Lower leg skin (tissue), 4 donors: ENCODE measurements at regions not wholly inside any gene's neighbourhood (a gene's known extent, or its start where the extent isn't known, plus 50 kb on each side); places are given as distances from the start of the nearest gene placed in this dataset.

Source experiments
- DNase-seq, 2 donors: peaks; one replicate each; pipeline ENCODE4 v3.0.0-alpha.2; 2019; ENCODE audit warnings: low spot score in 2 of 2
- H3K4me3 ChIP-seq: fragments of 200-600 bp; sonication (generic); 2 replicates; pipeline ENCODE4 v1.5.1; 2017; ENCODE audit warnings: mild to moderate bottlenecking, low read depth; ENCODE audit not compliant: poor library complexity, severe bottlenecking
- POLR2A ChIP-seq, 2 donors: fragments of 450-650 bp; IDR thresholded peaks; one replicate each; pipeline ENCODE4 v1.6.1; 2016 to 2017; ENCODE audit warnings: antibody characterized with exemption in 2 of 2, mild to moderate bottlenecking in 1 of 2, moderate library complexity in 1 of 2
- WGBS, 2 donors: methylation state at CpG; one replicate each; pipeline ENCODE4 v1.1.5; 2018; 5-methylcytosine and 5-hydroxymethylcytosine counted together
- intact Hi-C: fragments of 100-400 bp; cut with DNase I; formaldehyde crosslinking; loops from one replicate; pipeline ENCODE4 v1.15.0; 2023; ENCODE audit warnings: low total_unique reads
- TF ChIP-seq, protein P1 (sequence below), 3 donors: fragments of 450-650 bp; IDR thresholded peaks; one replicate each; pipeline ENCODE4 v1.5.1; 2016; ENCODE audit warnings: antibody characterized with exemption in 3 of 3, mild to moderate bottlenecking in 3 of 3, moderate library complexity in 2 of 3

DNA sequence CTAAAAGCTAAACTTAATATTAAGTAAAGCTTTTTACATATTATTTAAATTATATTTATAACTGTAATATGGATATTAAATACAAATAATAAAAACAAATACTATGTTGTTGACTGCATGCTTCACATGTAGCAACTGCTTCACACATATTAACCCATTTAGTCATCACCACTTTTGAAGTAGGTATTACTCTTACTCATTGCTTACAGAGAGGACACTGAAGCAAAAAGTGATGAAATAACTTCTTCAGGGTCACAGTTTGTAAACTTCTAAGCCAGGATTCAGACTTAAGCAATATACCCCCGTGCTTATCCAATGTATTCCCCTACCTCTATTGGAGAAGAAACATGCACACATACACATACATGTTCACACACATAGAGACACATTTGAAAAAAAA lies 166.6 kb downstream of the DKK2 start:
- DNase-seq = no peak
- TF ChIP-seq, protein P1, sequence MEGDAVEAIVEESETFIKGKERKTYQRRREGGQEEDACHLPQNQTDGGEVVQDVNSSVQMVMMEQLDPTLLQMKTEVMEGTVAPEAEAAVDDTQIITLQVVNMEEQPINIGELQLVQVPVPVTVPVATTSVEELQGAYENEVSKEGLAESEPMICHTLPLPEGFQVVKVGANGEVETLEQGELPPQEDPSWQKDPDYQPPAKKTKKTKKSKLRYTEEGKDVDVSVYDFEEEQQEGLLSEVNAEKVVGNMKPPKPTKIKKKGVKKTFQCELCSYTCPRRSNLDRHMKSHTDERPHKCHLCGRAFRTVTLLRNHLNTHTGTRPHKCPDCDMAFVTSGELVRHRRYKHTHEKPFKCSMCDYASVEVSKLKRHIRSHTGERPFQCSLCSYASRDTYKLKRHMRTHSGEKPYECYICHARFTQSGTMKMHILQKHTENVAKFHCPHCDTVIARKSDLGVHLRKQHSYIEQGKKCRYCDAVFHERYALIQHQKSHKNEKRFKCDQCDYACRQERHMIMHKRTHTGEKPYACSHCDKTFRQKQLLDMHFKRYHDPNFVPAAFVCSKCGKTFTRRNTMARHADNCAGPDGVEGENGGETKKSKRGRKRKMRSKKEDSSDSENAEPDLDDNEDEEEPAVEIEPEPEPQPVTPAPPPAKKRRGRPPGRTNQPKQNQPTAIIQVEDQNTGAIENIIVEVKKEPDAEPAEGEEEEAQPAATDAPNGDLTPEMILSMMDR (IDR thresholded peaks at IDR 0.05) = no peak
- TF ChIP-seq POLR2A (IDR thresholded peaks at IDR 0.05) = no peak
- intact Hi-C loops = no loop called here
- 76 to 78% methylated on average over 1 of the region's 1 CpG for WGBS, 2 donors
- no peak overlapping the region for H3K4me3 ChIP-seq

DNA sequence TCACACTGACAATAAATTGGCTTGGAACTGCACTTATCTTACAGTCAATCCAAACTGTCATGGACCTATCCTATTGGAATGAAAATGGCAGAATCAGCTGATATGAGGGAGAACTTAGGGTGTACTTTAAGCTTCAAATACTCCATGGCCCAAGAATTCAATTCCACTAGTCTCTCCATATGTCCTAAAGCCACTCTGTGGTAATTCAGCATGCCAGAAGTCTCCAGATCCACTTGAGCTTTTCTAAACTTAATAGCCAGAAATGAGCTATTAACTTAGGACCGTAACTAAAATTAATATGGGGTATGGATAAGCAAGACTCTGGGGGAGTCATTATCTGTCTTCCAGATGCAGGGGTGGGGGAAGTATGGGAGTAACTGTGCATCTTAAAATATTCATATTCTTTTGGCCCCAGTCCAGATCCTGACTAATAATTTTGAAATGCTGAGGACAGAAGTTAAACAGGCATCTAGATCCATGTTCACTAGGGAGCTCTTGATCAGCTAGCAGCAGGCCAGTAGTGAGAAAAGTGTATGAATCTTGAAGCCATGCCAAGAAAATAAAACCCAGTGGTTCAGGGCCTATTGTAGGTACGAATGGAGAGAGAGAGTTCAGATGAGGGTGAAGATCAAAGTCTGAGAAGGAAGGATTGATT lies 167.6 kb downstream of the DKK2 start:
- intact Hi-C loops = no loop called here
- no peak for DNase-seq
- WGBS, 2 donors = 50 to 52% methylated on average over 2 of the region's 2 CpGs
- no peak overlapping the region for H3K4me3 ChIP-seq
- no peak for TF ChIP-seq POLR2A (IDR thresholded peaks at IDR 0.05)
- TF ChIP-seq, protein P1 (IDR thresholded peaks at IDR 0.05) = no peak

DNA sequence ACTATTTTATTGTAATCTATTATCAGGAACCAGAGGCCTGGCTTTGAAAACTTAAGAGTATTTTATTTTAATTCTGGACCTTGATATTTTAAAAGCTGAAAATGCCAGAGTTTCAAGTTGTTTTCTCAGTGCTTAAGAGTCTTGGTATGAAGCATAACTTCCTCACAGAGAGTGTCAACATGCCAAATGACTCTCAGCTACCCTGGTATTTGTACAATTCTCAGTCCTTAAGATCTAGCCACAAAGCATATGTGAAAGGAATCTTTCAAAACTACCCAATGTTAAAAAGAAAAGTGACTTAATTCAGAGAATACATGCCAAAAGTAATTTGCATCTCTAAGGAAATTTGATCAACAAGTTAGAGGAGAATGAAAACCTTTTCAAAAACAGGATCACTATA lies 171.9 kb downstream of the DKK2 start:
- intact Hi-C loops = no loop called here
- H3K4me3 ChIP-seq = no peak overlapping the region
- TF ChIP-seq, protein P1 (IDR thresholded peaks at IDR 0.05) = no peak
- TF ChIP-seq POLR2A (IDR thresholded peaks at IDR 0.05) = no peak
- DNase-seq = no peak

DNA sequence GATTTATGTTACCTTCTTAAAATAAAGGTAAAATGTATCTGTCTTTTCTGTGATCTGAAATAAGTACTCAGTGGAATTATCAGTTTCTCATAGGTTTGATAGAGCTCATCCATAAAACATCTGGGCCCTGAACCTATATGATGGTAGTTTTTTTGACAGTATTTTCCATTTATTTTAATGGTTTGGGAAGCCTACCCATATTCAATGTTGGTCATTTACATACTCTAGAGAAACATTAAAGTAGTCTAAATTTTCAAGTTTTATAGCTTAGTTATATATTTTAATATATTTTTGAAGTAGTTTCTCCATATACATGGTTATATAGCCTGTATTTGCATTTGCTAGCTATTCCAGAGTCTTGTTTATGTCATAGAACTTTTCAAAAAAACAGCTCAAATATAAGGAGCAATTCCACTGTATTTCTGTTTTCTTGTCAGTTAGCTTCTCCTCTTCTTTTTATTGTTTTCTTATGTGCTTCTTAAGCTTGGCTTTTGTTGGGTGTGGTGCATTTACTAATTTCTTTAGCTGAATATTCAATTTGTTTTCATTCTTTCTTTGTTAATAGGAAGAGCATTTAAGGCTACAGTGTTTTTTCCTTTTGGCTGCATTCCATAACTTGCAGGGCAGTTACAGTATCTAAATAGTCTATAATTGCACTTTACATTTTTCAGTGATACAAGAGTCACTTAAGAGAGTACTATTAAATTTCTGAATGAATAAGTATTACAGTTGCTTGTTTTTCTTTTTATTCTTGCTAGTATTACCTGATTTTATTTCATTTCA lies 181.4 kb downstream of the DKK2 start:
- no peak for DNase-seq
- intact Hi-C loops = no loop called here
- no peak overlapping the region for H3K4me3 ChIP-seq
- TF ChIP-seq, protein P1 (IDR thresholded peaks at IDR 0.05) = no peak
- no peak for TF ChIP-seq POLR2A (IDR thresholded peaks at IDR 0.05)

DNA sequence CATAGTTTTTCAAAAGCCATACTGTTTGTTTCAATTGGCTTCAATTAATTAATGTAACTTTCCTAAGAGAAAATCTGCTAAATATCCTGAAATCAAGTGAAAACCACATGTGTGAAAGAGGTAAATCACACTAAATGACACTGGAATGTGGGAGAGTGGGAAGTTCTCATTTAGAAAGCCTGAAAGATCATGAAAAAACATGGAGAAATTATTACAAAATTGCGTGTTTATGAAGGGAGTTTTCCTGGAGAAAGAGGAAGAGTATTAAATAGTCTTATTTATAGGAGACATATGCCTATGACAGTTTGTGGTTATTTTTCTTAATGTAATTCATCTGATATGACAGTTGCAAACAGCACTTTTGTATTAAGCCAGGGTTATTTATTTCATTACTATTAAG lies 183.7 kb downstream of the DKK2 start:
- intact Hi-C loops = no loop called here
- TF ChIP-seq, protein P1 (IDR thresholded peaks at IDR 0.05) = no peak
- TF ChIP-seq POLR2A (IDR thresholded peaks at IDR 0.05) = no peak
- DNase-seq = no peak
- H3K4me3 ChIP-seq = no peak overlapping the region
- 21 to 30% methylated on average over 1 of the region's 1 CpG for WGBS, 2 donors
